Testis (tissue), 2 donors: ENCODE measurements at regions not wholly inside any gene's neighbourhood (a gene's known extent, or its start where the extent isn't known, plus 50 kb on each side); places are given as distances from the start of the nearest gene placed in this dataset.

Experiments used
- DNase-seq: peaks from one replicate; pipeline ENCODE4 v3.0.0-alpha.2; 2019
- H3K27ac ChIP-seq, 2 donors: fragments of 200-600 bp; sonication (generic); one replicate each; pipeline ENCODE4 v1.5.1; 2019
- H3K27me3 ChIP-seq: fragments of 200-600 bp; sonication (generic); one replicate; pipeline ENCODE4 v1.5.1; 2019
- H3K36me3 ChIP-seq: fragments of 200-600 bp; sonication (generic); one replicate; pipeline ENCODE4 v1.5.1; 2017; ENCODE audit warnings: low read depth; ENCODE audit errors: missing control alignments
- H3K4me1 ChIP-seq: fragments of 200-600 bp; sonication (generic); one replicate; pipeline ENCODE4 v1.5.1; 2019
- H3K4me3 ChIP-seq, 2 donors: fragments of 200-600 bp; sonication (generic); one replicate each; pipeline ENCODE4 v1.5.1; 2017 to 2019
- H3K9me3 ChIP-seq: fragments of 200-600 bp; sonication (generic); one replicate; pipeline ENCODE4 v1.5.1; 2017
- POLR2A ChIP-seq: fragments of 450-650 bp; IDR thresholded peaks from one replicate; pipeline ENCODE4 v1.6.1; 2017; ENCODE audit warnings: antibody characterized with exemption, mild to moderate bottlenecking, moderate library complexity
- WGBS, 2 donors: methylation state at CpG; one replicate each; pipeline ENCODE4 v1.1.5; 2018; 5-methylcytosine and 5-hydroxymethylcytosine counted together
- intact Hi-C: fragments of 100-400 bp; cut with DNase I; formaldehyde crosslinking; loops from one replicate; pipeline ENCODE4 v1.15.1; 2023; ENCODE audit warnings: low total_unique reads
- TF ChIP-seq, protein P1 (sequence below), 3 experiments: fragments of 450-650 bp in 2 of 3; fragments of 200-600 bp in 1 of 3; sonication (generic) in 1 of 3; IDR thresholded peaks; one replicate each; pipeline ENCODE4 v1.5.1; 2016 to 2019; ENCODE audit warnings: antibody characterized with exemption in 3 of 3, mild to moderate bottlenecking in 2 of 3, moderate library complexity in 1 of 3

DNA sequence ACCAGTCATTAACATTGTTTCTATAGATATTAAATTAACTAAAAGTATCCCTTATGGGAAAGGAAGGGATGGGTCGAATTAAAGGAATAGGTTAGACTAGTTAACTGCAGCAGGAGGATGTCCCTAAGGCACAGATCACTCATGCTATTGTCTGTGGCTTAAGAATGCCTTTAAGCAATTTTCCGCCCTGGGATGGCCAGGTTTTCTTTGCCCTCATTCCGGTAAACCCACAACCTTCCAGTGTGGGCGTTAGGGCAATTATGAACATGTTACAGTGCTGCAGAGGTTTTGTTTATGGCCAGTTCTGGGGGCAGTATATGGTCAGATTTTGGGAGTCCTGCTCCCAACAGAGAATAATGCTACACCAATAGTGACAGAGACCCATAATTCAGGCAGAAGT, 139.3 kb upstream of the CDK13 start:
- DNase-seq, result no peak
- TF ChIP-seq POLR2A, result no peak
- TF ChIP-seq, protein P1, sequence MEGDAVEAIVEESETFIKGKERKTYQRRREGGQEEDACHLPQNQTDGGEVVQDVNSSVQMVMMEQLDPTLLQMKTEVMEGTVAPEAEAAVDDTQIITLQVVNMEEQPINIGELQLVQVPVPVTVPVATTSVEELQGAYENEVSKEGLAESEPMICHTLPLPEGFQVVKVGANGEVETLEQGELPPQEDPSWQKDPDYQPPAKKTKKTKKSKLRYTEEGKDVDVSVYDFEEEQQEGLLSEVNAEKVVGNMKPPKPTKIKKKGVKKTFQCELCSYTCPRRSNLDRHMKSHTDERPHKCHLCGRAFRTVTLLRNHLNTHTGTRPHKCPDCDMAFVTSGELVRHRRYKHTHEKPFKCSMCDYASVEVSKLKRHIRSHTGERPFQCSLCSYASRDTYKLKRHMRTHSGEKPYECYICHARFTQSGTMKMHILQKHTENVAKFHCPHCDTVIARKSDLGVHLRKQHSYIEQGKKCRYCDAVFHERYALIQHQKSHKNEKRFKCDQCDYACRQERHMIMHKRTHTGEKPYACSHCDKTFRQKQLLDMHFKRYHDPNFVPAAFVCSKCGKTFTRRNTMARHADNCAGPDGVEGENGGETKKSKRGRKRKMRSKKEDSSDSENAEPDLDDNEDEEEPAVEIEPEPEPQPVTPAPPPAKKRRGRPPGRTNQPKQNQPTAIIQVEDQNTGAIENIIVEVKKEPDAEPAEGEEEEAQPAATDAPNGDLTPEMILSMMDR (IDR thresholded peaks at IDR 0.05), result no peak
- H3K27me3 ChIP-seq, result no peaks in the 10 kb centered on the region
- H3K36me3 ChIP-seq, result no peaks in the 10 kb centered on the region
- H3K4me3 ChIP-seq, result no peak overlapping the region
- no peaks in the 10 kb centered on the region for H3K4me1 ChIP-seq
- WGBS, 2 donors, result 77 to 80% methylated on average over 4 of the region's 4 CpGs
- no peak overlapping the region for H3K27ac ChIP-seq
- intact Hi-C loops, result no loop called here
- no peaks in the 10 kb centered on the region for H3K9me3 ChIP-seq

DNA sequence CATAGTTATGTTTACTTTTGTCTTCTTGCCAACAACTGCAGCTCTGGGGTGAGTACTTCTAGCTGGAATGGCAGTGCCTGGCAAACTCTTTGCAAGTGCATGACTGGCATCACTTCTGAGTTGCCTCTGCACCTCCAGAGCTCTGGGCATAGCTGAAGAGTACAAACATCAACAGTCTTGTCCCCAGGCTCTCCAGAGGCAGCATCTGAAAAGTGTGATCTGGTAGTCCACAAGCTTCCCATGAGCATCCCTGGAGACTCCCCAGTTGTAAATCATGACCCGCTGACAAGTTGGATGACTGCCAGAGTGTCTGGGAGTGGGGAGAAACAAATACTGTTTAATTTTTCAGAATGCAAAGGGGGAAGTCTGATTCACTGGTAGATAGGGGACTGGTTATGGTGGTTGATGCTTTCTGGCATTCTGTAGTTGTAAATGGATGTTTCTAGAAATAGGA, 138.9 kb upstream of the CDK13 start:
- H3K4me1 ChIP-seq, result no peaks in the 10 kb centered on the region
- TF ChIP-seq POLR2A, result no peak
- TF ChIP-seq, protein P1 (IDR thresholded peaks at IDR 0.05), result no peak
- no peak overlapping the region for H3K27ac ChIP-seq
- DNase-seq, result no peak
- 54 to 100% methylated on average over 1 of the region's 1 CpG for WGBS, 2 donors
- no peaks in the 10 kb centered on the region for H3K27me3 ChIP-seq
- no peaks in the 10 kb centered on the region for H3K9me3 ChIP-seq
- no peaks in the 10 kb centered on the region for H3K36me3 ChIP-seq
- no peak overlapping the region for H3K4me3 ChIP-seq
- intact Hi-C loops, result no loop called here

DNA sequence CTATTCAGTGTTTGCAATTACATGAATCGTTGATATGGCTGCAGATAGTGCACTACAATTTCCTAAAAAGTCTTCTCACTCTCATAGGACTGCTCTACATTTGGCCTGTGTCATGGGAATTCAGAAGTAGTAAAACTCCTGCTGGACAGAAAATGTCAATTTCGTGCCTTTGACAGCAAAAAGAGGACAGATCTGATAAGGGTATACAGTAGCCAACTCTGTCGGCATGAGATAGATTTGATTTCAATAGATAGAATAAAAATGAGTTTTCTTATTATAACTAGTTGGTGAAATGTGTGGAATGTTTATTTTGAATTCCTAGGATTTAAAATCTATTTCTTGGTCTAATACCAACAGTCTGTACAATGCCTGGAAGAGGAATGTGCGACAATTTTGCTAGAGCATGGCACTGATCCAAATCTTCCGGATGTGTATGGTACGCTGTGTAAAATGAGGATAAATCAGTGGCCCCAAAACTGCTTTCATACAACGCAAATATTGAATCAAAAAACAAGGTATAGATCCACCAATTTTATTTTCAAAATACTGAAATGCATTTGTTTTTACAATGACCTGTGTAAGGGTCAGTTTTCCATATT, 133.5 kb upstream of the CDK13 start:
- H3K27ac ChIP-seq, result no peak overlapping the region
- H3K9me3 ChIP-seq, result no peaks in the 10 kb centered on the region
- H3K4me1 ChIP-seq, result no peaks in the 10 kb centered on the region
- no peaks in the 10 kb centered on the region for H3K36me3 ChIP-seq
- H3K27me3 ChIP-seq, result no peaks in the 10 kb centered on the region
- DNase-seq, result no peak
- WGBS, 2 donors, result 67 to 70% methylated on average over 7 of the region's 7 CpGs
- TF ChIP-seq POLR2A, result no peak
- TF ChIP-seq, protein P1 (IDR thresholded peaks at IDR 0.05), result no peak
- no peak overlapping the region for H3K4me3 ChIP-seq
- intact Hi-C loops, result no loop called here

DNA sequence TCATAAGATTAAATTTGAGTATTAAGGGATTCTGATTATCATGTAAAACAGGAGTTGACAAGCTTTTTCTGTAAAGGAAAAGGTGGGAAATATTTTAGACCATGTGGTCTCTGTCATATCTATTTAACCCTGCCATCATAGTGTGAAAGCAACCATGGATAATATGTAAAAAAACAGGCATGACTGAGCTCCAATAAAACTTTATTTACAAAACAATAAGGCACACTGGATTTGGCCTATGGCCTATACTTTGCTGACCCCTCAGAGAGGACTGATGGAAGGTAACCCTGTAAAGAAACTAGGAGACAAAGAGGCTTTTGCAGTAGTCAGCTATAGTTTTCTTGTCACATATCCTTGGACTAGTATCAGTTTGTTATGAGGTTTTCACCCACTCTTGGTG, 130.5 kb upstream of the CDK13 start:
- H3K27ac ChIP-seq, result no peak overlapping the region
- no peak overlapping the region for H3K4me3 ChIP-seq
- intact Hi-C loops, result no loop called here
- H3K4me1 ChIP-seq, result no peaks in the 10 kb centered on the region
- no peak for DNase-seq
- TF ChIP-seq, protein P1 (IDR thresholded peaks at IDR 0.05), result no peak
- TF ChIP-seq POLR2A, result no peak
- no peaks in the 10 kb centered on the region for H3K9me3 ChIP-seq
- H3K36me3 ChIP-seq, result no peaks in the 10 kb centered on the region
- H3K27me3 ChIP-seq, result no peaks in the 10 kb centered on the region

DNA sequence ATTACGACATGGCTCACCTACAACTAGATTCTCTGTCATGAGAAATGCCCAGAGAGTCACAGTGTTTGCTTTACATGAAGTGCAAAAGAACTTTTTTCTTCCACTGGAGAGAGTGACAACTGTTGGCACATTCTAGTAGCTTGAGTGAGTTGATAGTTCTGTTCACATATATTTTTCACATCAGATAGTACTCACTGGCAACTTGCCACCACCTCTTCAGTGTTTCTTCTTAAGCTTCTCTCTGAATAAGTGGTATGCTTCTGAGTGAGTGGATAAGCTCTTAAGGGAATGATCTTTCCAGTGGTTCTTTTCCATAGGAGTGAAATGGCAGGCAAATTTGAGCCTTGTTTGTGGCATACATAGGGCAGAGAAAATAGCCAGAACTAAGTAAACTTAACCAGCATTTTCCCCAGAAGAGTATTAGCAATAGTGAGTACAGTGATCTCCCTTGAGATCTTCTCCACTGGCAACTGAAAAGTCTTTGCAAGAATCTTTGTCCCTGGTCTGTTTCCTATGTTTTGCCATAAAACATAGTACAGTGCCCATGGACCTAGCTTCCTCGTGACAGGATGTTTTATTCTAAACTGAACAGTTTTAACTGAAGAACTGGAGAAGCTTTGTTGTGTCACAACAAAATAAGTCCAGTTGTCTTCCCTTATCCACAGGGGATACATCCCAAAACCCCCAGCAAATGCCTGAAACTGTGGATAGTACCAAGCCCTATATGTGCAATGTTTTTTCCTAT, 125.4 kb upstream of the CDK13 start:
- no peaks in the 10 kb centered on the region for H3K36me3 ChIP-seq
- no peaks in the 10 kb centered on the region for H3K4me1 ChIP-seq
- no peak overlapping the region for H3K4me3 ChIP-seq
- H3K27ac ChIP-seq, result no peak overlapping the region
- intact Hi-C loops, result no loop called here
- no peaks in the 10 kb centered on the region for H3K9me3 ChIP-seq
- WGBS, 2 donors, result 78 to 81% methylated on average over 2 of the region's 2 CpGs
- no peaks in the 10 kb centered on the region for H3K27me3 ChIP-seq
- no peak for TF ChIP-seq POLR2A
- TF ChIP-seq, protein P1 (IDR thresholded peaks at IDR 0.05), result no peak
- no peak for DNase-seq
